ENCODE measurements at regions not wholly inside any gene's neighbourhood (a gene's known extent, or its start where the extent isn't known, plus 50 kb on each side); places are given as distances from the start of the nearest gene placed in this dataset.

GRCh38 chr6:14270142-14270893 lies 152.7 kb downstream of the CD83 start:
- no peak for ATAC-seq
- no peak for DNase-seq (ENCODE audit: missing footprints)
- intact Hi-C loops (cut with DNase I) = no loop called here

GRCh38 chr6:14270925-14271788 lies 153.6 kb downstream of the CD83 start:
- DNase-seq (ENCODE audit: missing footprints) (no peak), ATAC-seq (no peak)
- intact Hi-C loops (cut with DNase I) = no loop called here

DNA sequence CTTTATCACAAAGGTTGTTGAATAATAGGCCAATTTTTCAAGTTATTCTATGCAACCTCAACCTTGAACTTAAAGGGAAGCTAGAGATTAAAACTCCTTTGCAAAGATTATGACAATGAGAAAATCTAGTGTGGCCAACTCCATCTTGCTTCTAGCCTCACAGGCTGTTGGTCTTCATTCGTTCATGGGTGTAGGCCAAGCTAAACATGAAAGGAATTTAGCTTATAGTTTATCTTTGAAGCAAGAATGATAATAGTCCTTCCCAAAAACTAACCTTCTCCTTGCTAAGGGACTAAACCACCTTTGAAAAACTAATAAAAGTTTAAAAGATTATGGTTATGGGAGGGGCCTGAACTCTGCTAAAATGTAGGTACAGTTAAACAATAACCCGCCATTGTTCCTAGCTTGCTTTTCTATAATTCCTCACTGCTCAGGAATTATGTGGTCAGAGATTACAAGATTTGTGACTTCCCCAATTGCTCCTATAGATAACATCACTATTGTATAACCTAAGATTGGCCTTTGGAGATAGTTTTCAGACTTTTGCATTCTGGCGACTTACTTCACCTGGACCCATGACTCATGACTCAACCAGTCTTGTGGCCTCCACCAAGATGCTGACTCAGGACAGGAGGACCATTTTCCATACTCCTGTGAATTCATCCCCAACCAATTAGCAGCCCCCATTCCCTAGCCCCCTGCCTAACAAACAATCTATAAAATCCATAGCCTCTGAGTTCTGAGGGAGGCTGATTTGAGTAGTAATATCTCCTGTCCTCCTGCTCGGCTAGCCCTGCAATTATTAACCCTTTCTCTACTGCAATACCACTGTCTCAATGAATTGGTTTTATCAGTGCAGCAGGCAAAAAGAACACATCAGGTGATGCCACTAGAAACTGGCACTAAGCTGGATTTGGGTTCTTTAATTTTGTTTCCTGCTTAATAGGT lies 154.5 kb downstream of the CD83 start:
- intact Hi-C loops (cut with DNase I) = no loop called here
- no peak for ATAC-seq
- DNase-seq (ENCODE audit: missing footprints) = no peak

DNA sequence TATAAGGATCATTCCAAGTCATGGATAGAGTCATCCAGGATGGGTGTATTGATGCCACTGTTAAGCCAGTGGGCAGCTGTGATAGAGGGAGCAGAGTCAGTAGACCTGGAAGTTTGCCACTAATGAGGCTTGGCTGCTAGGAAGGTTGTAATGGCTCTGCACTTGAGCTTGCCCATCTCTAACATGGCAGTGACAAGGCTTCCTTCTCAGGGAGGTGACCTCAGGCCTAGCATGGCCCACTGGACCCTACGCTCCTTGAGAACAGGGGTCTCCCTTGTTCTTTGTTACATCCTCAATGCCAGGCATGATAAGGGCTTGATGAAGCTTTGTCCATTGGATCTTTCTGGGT lies 155.1 kb downstream of the CD83 start:
- ATAC-seq (no peak), DNase-seq (ENCODE audit: missing footprints) (no peak)
- intact Hi-C loops (cut with DNase I) = no loop called here

DNA sequence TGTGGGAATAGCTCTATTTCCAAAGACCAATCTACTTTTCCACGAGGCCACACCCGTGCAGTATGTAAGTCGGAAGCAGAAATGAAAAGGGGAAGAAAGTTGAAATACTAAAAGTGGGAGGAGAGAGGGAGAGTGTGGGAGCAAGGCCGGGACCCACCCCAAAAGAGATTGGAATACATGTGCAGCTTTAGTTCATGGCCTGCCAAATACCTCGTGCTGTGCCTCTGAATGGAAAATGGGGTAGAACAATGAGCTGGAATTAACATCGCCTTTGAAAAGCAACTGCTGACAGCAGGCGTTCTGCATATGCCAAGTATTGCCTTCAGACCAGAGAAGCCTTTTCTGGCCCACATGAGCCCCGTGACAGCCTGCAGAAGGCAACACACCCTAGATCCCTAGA lies 155.6 kb downstream of the CD83 start:
- ATAC-seq (no peak), DNase-seq (ENCODE audit: missing footprints) (no peak)
- intact Hi-C loops (cut with DNase I) = no loop called here

- ATAC-seq (no peak), DNase-seq (ENCODE audit: missing footprints) (no peak)
- intact Hi-C loops (cut with DNase I) = no loop called here
These were observed 156.4 kb downstream of the CD83 start for GRCh38 chr6:14274016-14274415.

- DNase-seq (ENCODE audit: missing footprints) (no peak), ATAC-seq (no peak)
- intact Hi-C loops (cut with DNase I) = no loop called here
These were observed 157.2 kb downstream of the CD83 start for GRCh38 chr6:14274546-14275492.

GRCh38 chr6:14275493-14275851 lies 157.9 kb downstream of the CD83 start:
- peak; percentile 88 for ATAC-seq

GRCh38 chr6:14276071-14276470 lies 158.5 kb downstream of the CD83 start:
- no peak for DNase-seq (ENCODE audit: missing footprints)
- no peak for ATAC-seq
- intact Hi-C loops (cut with DNase I) = no loop called here

More at GRCh38 chr6:14275493-14275851, 157.9 kb downstream of the CD83 start:
- intact Hi-C loops (cut with DNase I) = no loop called here
- peak; percentile 79 for DNase-seq (ENCODE audit: missing footprints)

GRCh38 chr6:14276667-14277404 lies 159.3 kb downstream of the CD83 start:
- intact Hi-C loops (cut with DNase I) = no loop called here
- no peak for DNase-seq (ENCODE audit: missing footprints)
- ATAC-seq = no peak

DNA sequence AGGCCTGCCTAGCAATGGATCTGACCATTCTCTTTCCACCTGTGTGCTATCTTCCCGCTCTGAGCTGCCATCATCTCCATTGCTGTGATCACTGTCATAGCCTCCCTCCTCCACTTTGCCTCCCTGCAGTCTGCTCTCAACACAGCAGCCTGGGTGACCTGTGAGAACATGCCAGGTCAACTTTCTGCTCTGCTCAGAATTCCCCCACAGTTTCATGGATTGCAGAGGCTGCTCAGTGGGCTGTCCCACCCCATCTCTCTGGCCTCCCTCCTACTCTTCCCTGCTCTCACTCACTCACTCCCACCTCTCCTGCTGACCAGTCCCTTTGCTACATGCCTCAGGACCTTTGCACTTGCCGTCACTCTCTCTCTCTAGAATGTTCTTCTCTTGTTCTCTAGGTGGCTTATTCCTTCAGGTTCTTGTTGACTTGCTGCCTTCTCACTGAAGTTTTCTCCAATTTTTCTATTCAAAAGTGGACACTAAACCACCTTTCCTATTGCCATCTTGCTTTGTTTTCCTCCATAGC lies 159.9 kb downstream of the CD83 start:
- intact Hi-C loops (cut with DNase I) = no loop called here
- DNase-seq (ENCODE audit: missing footprints) (no peak), ATAC-seq (no peak)

GRCh38 chr6:14278006-14278405 lies 160.4 kb downstream of the CD83 start:
- intact Hi-C loops (cut with DNase I) = no loop called here
- ATAC-seq (no peak), DNase-seq (ENCODE audit: missing footprints) (no peak)

DNA sequence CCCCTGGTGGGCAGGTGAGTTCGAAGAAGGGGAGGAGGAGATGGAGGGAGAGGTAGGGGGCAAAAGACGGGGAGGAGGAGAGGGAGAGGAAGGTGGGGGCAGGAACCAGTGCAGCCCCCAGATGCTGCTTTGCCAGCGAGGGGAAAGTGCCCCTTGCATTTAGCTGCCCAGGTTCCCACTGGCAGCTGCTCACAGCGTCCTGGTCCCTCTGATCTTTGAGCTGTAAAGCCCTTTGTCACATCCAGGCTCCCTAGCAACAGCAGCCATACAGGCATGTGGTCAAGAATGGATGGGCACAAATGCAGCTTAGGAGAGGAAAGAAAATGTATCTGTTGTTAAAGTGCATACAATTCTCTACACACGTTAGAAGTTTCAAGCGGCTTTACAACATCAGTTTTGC lies 160.9 kb downstream of the CD83 start:
- DNase-seq (ENCODE audit: missing footprints) (no peak), ATAC-seq (no peak)
- intact Hi-C loops (cut with DNase I) = no loop called here

DNA sequence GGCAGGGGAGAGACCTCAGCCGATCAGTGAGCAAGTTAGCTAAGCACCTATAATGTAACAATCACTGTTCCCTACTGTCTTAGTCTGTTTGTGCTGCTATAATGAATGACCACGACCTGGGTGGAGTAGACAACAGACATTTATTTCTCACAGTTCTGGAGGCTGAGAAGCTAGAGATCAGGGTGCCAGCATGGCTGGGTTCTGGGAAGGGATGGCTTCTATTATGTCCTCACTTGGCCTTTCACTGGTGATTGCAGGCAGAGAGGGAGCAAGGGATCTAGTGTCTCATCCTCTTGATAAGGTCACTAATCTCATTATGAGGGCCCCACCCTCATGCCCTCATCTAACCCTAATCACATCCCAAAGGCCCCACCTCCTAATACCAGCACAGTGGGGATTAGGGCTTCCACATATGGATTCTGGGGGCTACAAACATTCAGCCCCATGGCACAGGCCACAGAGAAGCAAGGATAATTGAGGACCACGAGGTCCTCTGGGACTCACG lies 162.5 kb downstream of the CD83 start:
- intact Hi-C loops (cut with DNase I) = no loop called here
- DNase-seq (ENCODE audit: missing footprints) = no peak
- ATAC-seq = no peak

DNA sequence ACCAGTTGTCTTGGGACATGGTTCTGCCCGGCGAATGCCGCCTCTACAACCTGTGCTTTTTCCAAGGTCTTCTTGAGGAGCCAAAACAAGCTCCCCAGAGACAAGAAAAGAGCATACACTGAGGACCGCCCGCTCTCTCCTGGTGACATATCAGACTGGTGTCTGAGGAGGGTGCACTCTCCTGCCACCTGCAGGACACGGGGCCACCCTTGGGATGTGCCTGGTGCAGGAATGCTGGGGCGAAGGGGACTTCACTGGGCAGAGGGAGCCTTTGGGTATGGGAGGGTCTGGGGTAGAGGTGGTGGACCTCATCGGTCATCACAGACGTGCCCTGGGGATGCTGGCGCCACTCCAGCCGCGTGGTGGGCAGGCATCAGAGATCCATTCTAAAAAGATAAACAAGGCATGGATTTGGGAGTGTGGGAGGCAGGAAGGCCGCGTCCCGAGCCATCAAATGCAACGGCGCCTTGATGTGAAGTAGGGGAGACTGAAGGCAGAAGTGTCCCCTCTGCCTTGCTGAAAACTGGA lies 163.3 kb downstream of the CD83 start:
- DNase-seq (ENCODE audit: missing footprints) (no peak), ATAC-seq (peak; percentile 8)
- intact Hi-C loops (cut with DNase I) = no loop called here

GRCh38 chr6:14281811-14282660 lies 164.5 kb downstream of the CD83 start:
- intact Hi-C loops (cut with DNase I) = no loop called here
- DNase-seq (ENCODE audit: missing footprints) (no peak), ATAC-seq (no peak)
